ENCODE measurements at regions not wholly inside any gene's neighbourhood (a gene's known extent, or its start where the extent isn't known, plus 50 kb on each side); places are given as distances from the start of the nearest gene placed in this dataset.
"Not testable (repeated sequence)": the region's sequence is repeated elsewhere in the genome, so short reads cannot be mapped to it uniquely, and the experiment has no call there.

GRCh38 chrX:118271775-118272174 lies 74.1 kb upstream of the WDR44 start:
- POLR2A ChIA-PET: no interaction called here
- no TSS peak for BruUV-seq (replicated peaks)
- no peaks in the 10 kb centered on the region for H3K9me2 ChIP-seq (ENCODE audit: insufficient read depth, low read length)
- no peak overlapping the region for H3K27ac ChIP-seq (ENCODE audit: low read depth, low read length, poor library complexity, severe bottlenecking)
- H3K36me3 ChIP-seq (ENCODE audit: insufficient read depth, low read length): no peaks in the 10 kb centered on the region
- CTCF ChIA-PET (ENCODE audit: unreplicated experiment): no interaction called here
- TF ChIP-seq EZH2phosphoT487 (IDR thresholded peaks at IDR 0.05; ENCODE audit: borderline replicate concordance, low read depth, low read length) (no peak), CTCF (conservative IDR thresholded peaks at IDR 0.05; ENCODE audit: low read length) (no peak)
- no peak overlapping the region for H2AFZ ChIP-seq (ENCODE audit: low read length)
- no peak overlapping the region for H3K4me3 ChIP-seq (ENCODE audit: low read depth, low read length, poor library complexity, severe bottlenecking)
- H3K4me2 ChIP-seq (ENCODE audit: low read length): no peak overlapping the region
- no peaks in the 10 kb centered on the region for H3K4me1 ChIP-seq (ENCODE audit: insufficient read depth, low read length, poor library complexity, severe bottlenecking)
- no peaks in the 10 kb centered on the region for H3K79me2 ChIP-seq (ENCODE audit: insufficient read depth, low read depth, low read length)
- H4K20me1 ChIP-seq (ENCODE audit: insufficient read depth, low read length): no peaks in the 10 kb centered on the region
- intact Hi-C loops (cut with micrococcal nuclease; ENCODE audit: unreplicated experiment): no loop called here
- no peak for DNase-seq (ENCODE audit: low spot score)
- no peaks in the 10 kb centered on the region for H3K9me3 ChIP-seq (ENCODE audit: low read length)

- Histone ChIP-seq H2AFZ (ENCODE audit: low read length) (no peak overlapping the region), H3K4me1 (ENCODE audit: insufficient read depth, low read length, poor library complexity, severe bottlenecking) (no peaks in the 10 kb centered on the region), H3K9me2 (ENCODE audit: insufficient read depth, low read length) (no peaks in the 10 kb centered on the region), H3K4me3 (ENCODE audit: low read depth, low read length, poor library complexity, severe bottlenecking) (no peak overlapping the region), H3K4me2 (ENCODE audit: low read length) (no peak overlapping the region), H3K27ac (ENCODE audit: low read depth, low read length, poor library complexity, severe bottlenecking) (no peak overlapping the region), H3K36me3 (ENCODE audit: insufficient read depth, low read length) (no peaks in the 10 kb centered on the region), H4K20me1 (ENCODE audit: insufficient read depth, low read length) (no peaks in the 10 kb centered on the region), H3K9me3 (ENCODE audit: low read length) (no peaks in the 10 kb centered on the region), H3K79me2 (ENCODE audit: insufficient read depth, low read depth, low read length) (no peaks in the 10 kb centered on the region)
- ChIA-PET CTCF (ENCODE audit: unreplicated experiment) (no interaction called here), POLR2A (no interaction called here)
- no TSS peak for BruUV-seq (replicated peaks)
- DNase-seq (ENCODE audit: low spot score): no peak
- no peak for TF ChIP-seq CTCF (conservative IDR thresholded peaks at IDR 0.05; ENCODE audit: low read length)
- no peak for TF ChIP-seq EZH2phosphoT487 (IDR thresholded peaks at IDR 0.05; ENCODE audit: borderline replicate concordance, low read depth, low read length)
- intact Hi-C loops (cut with micrococcal nuclease; ENCODE audit: unreplicated experiment): no loop called here
These were observed 73.7 kb upstream of the WDR44 start for GRCh38 chrX:118272242-118272641.

- Histone ChIP-seq H3K4me2 (ENCODE audit: low read length) (no peak overlapping the region), H3K36me3 (ENCODE audit: insufficient read depth, low read length) (no peaks in the 10 kb centered on the region), H4K20me1 (ENCODE audit: insufficient read depth, low read length) (no peaks in the 10 kb centered on the region), H3K4me3 (ENCODE audit: low read depth, low read length, poor library complexity, severe bottlenecking) (no peak overlapping the region), H3K4me1 (ENCODE audit: insufficient read depth, low read length, poor library complexity, severe bottlenecking) (no peaks in the 10 kb centered on the region), H3K79me2 (ENCODE audit: insufficient read depth, low read depth, low read length) (no peaks in the 10 kb centered on the region), H3K9me3 (ENCODE audit: low read length) (no peaks in the 10 kb centered on the region), H3K27ac (ENCODE audit: low read depth, low read length, poor library complexity, severe bottlenecking) (no peak overlapping the region), H3K9me2 (ENCODE audit: insufficient read depth, low read length) (no peaks in the 10 kb centered on the region), H2AFZ (ENCODE audit: low read length) (no peak overlapping the region)
- no TSS peak for BruUV-seq (replicated peaks)
- intact Hi-C loops (cut with micrococcal nuclease; ENCODE audit: unreplicated experiment): no loop called here
- no peak for TF ChIP-seq CTCF (conservative IDR thresholded peaks at IDR 0.05; ENCODE audit: low read length)
- no peak for TF ChIP-seq EZH2phosphoT487 (IDR thresholded peaks at IDR 0.05; ENCODE audit: borderline replicate concordance, low read depth, low read length)
- POLR2A ChIA-PET: no interaction called here
- CTCF ChIA-PET (ENCODE audit: unreplicated experiment): no interaction called here
- no peak for DNase-seq (ENCODE audit: low spot score)
These were observed 59.7 kb upstream of the WDR44 start for GRCh38 chrX:118286066-118286762.

- H2AFZ ChIP-seq (ENCODE audit: low read length); H3K27ac ChIP-seq (ENCODE audit: low read depth, low read length, poor library complexity, severe bottlenecking); H3K79me2 ChIP-seq (ENCODE audit: insufficient read depth, low read depth, low read length); intact Hi-C loops (cut with micrococcal nuclease; ENCODE audit: unreplicated experiment); H3K9me2 ChIP-seq (ENCODE audit: insufficient read depth, low read length); H3K4me3 ChIP-seq (ENCODE audit: low read depth, low read length, poor library complexity, severe bottlenecking); H3K4me1 ChIP-seq (ENCODE audit: insufficient read depth, low read length, poor library complexity, severe bottlenecking); DNase-seq (ENCODE audit: low spot score); H4K20me1 ChIP-seq (ENCODE audit: insufficient read depth, low read length); H3K9me3 ChIP-seq (ENCODE audit: low read length); H3K4me2 ChIP-seq (ENCODE audit: low read length); CTCF ChIA-PET (ENCODE audit: unreplicated experiment); POLR2A ChIA-PET; H3K36me3 ChIP-seq (ENCODE audit: insufficient read depth, low read length); BruUV-seq (replicated peaks): not testable (repeated sequence)
These were observed 50.1 kb upstream of the WDR44 start for GRCh38 chrX:118295818-118296217.

All from OCI-LY7 (cell line).